GM12874 (cell line): ENCODE measurements at regions not wholly inside any gene's neighbourhood (a gene's known extent, or its start where the extent isn't known, plus 50 kb on each side); places are given as distances from the start of the nearest gene placed in this dataset.

Experiments
- TF ChIP-seq, protein P1 (sequence below): IDR thresholded peaks from 2 replicates; pipeline ENCODE4 v1.5.1; 2011; ENCODE audit warnings: low read depth, mild to moderate bottlenecking, control low read depth, low read length, moderate library complexity; ENCODE audit not compliant: insufficient read depth

DNA sequence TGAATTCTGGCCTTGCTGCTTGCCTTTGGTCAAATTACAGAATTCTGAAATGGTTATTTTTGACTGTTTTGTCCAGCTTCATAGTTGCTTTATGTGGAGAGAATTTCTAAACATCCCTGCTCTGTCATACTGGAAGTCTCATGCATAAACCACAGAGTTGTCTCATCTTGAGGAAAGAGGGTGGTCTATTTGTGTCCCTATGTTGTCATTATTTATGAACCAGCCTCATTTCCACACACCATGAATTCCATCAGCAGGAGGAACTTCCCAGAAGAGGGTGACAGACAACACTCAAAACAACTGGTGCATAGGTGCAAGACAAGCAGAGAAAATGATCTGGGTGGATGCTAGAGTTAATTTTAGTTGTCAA lies 525.8 kb upstream of the GOT2 start:
- TF ChIP-seq, protein P1, sequence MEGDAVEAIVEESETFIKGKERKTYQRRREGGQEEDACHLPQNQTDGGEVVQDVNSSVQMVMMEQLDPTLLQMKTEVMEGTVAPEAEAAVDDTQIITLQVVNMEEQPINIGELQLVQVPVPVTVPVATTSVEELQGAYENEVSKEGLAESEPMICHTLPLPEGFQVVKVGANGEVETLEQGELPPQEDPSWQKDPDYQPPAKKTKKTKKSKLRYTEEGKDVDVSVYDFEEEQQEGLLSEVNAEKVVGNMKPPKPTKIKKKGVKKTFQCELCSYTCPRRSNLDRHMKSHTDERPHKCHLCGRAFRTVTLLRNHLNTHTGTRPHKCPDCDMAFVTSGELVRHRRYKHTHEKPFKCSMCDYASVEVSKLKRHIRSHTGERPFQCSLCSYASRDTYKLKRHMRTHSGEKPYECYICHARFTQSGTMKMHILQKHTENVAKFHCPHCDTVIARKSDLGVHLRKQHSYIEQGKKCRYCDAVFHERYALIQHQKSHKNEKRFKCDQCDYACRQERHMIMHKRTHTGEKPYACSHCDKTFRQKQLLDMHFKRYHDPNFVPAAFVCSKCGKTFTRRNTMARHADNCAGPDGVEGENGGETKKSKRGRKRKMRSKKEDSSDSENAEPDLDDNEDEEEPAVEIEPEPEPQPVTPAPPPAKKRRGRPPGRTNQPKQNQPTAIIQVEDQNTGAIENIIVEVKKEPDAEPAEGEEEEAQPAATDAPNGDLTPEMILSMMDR: no peak

DNA sequence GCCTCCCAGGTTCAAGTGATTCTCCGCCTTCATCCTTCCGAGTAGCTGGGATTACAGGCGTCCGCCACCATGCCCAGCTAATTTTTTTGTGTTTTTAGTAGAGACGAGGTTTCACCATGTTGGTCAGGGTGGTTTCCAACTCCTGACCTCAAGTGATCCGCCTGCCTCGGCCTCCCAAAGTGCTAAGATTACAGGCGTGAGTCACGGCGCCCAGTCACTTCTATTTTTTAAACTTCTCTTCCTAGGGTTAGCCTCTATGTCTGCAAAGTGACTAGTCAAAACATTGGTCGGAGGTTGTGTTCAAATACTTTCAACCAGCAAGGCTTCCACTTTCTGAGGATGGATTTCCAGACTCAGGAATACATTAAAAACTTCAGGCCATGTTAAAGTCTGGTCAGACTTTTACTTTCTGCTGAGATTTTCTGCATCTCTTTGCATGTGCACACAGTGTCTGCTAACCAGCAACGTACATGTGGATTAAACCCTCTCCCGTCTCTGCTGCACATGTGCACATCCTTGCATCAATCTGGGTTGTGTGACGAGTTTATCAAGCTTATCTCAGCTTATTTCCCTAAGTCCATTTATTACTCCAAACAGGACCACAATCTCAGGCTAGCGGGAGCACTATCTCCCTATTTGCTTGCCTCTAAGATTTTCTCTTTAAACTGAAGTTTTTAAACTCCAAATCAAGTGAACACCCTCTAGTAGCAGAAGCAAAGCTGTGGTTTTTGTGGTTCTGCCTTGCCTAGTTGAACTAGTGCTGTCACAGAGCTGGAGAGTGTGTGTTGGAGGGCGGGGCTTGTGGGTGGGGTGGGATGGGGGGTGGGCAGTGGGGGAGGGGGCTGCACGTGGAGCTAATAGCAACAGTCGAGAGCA lies 525.2 kb upstream of the GOT2 start:
- TF ChIP-seq, protein P1: no peak

DNA sequence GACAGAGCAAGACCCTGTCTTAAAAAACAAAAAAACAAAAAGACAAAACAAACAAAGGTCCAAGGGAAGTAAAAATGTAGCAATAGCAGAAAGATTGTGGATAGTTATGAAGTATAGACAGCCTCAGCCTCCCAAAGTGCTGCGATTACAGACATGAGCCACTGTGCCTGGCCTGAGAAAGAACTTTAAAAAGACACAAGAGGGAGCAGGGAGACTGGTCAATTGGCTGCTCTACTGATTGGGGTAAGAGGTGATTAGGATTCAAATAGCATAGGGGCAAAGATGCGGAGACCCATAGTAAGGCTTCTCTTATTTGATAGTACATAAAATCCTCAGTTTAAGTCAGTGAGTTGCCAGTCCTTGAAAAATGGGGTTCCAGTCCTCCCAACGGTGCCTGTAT lies 518.2 kb upstream of the GOT2 start:
- TF ChIP-seq, protein P1: no peak

DNA sequence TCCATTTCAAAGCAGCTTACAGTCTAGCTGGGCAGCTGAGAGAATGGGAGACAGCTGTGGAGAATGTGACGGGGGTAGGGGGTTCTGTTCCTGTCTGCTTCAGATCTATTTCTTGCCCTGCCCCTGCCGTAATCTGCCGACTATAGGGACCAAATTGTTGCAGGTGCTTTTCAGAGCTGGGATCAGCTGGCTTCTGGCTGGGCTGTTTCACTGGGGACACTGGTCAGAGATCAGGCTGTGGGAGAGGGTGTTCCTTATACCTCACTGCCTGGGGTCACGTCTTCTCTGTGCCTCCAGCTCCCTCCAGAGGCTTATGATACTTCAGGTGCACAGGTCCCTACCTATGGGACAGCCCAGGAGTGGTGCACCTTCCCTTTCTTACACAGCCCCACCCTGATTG lies 514.9 kb upstream of the GOT2 start:
- TF ChIP-seq, protein P1: no peak

DNA sequence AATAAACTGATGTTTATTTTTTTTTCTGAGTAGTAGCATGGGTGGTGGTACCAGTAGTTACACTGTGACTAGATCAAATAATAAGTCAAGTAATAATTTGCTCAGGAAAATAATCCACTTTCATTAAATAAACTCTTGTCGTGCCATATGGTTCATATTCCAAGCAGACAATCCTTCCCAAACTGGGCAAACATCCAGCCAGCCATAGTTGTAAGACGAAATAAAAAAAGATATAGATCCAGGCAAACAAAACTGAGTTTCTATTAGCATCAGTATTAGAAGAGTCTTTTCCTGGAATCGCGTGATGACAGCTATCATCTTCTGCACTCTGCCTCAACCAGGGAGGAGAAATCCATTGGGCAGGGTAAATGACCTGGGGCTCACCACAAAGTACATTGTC lies 508.4 kb upstream of the GOT2 start:
- TF ChIP-seq, protein P1: no peak

DNA sequence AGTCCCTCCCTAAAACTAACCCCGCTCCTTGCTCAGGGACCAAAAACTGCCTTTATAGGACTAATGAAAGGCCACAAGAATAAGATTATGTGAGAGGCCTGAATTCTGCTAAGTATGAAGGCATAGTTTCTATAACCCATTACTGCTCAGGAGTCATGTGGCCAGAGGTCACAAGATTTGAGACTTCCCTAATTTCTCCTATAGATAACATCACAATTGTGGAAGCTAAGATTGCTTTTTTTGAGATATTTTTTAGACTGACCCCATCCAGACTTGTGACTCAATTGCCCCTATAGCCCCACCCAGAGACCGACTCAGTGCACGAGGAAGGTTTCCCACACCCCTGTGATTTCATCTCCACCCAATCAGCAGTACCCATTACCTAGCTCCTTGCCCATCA lies 504.1 kb upstream of the GOT2 start:
- TF ChIP-seq, protein P1: no peak

DNA sequence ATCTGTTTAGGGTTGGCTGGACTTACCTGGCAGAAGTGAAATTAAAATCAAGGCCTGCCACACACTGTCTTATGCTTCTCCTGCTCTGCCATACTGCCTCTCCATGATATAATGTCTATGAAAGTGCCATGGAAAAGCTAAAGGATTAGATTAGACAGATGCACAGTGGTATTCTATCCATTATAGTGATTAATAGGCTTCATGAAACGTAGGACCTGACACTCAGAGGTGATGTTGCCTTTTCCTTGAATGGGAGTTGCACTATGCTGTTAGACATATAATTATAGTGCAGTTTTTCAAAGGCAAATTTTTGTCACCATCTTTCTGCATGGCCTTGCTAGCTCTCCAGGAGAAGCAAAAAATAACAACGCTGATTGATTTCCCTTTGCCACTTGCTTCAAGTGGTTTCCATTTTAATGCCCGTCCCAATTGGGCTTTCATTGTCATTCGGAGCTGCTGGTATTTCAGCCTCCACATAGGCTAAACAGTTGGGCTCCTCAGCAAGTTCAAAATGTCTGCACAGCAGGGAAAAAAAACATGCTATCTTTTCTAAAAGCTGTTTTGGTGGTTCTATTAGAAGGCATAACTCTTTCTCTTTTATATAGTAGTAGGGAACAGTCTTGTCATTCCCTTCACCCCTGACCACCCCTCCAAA lies 502.8 kb upstream of the GOT2 start:
- TF ChIP-seq, protein P1: no peak
